Gastrocnemius medialis (tissue), 4 donors: ENCODE measurements at regions not wholly inside any gene's neighbourhood (a gene's known extent, or its start where the extent isn't known, plus 50 kb on each side); places are given as distances from the start of the nearest gene placed in this dataset.

Experiments used
- CTCF ChIP-seq, 5 experiments: fragments of 450-650 bp in 3 of 5; fragments of 200-600 bp in 2 of 5; sonication (generic) in 2 of 5; IDR thresholded peaks in 4 of 5; conservative IDR thresholded peaks in 1 of 5; 1 replicate in 4 of 5; 2 replicates in 1 of 5; pipeline ENCODE4 v1.5.1; 2016 to 2019; ENCODE audit warnings: antibody characterized with exemption in 5 of 5, mild to moderate bottlenecking in 3 of 5, moderate library complexity in 3 of 5
- POLR2A ChIP-seq, 2 donors: fragments of 450-650 bp; IDR thresholded peaks; one replicate each; pipeline ENCODE4 v1.6.1; 2017; ENCODE audit warnings: antibody characterized with exemption in 2 of 2, mild to moderate bottlenecking in 2 of 2, moderate library complexity in 2 of 2

GRCh38 chrX:114061226-114061625, 522.7 kb upstream of the HTR2C start:
- TF ChIP-seq CTCF (IDR thresholded peaks at IDR 0.05 in 4 of 5, conservative IDR thresholded peaks at IDR 0.05 in 1 of 5) (no peak), POLR2A (IDR thresholded peaks at IDR 0.05) (no peak)
